PC-9 (cell line): ENCODE measurements at regions not wholly inside any gene's neighbourhood (a gene's known extent, or its start where the extent isn't known, plus 50 kb on each side); places are given as distances from the start of the nearest gene placed in this dataset.

Experiments
- CTCF ChIP-seq: fragments of 200-600 bp; sonication (generic); conservative IDR thresholded peaks from 2 replicates; pipeline ENCODE4 v1.6.1; 2017; ENCODE audit warnings: mixed run types, antibody characterized with exemption, mild to moderate bottlenecking, moderate library complexity
- EZH2 ChIP-seq: fragments of 200-600 bp; sonication (generic); IDR thresholded peaks from 2 replicates; pipeline ENCODE4 v1.8.0; 2017; ENCODE audit warnings: antibody characterized with exemption, low read depth

GRCh38 chr2:16199882-16200553, 259.7 kb downstream of the MYCN start:
- no peak for TF ChIP-seq CTCF
- TF ChIP-seq EZH2 = no peak
